ENCODE measurements at regions not wholly inside any gene's neighbourhood (a gene's known extent, or its start where the extent isn't known, plus 50 kb on each side); places are given as distances from the start of the nearest gene placed in this dataset.

DNA sequence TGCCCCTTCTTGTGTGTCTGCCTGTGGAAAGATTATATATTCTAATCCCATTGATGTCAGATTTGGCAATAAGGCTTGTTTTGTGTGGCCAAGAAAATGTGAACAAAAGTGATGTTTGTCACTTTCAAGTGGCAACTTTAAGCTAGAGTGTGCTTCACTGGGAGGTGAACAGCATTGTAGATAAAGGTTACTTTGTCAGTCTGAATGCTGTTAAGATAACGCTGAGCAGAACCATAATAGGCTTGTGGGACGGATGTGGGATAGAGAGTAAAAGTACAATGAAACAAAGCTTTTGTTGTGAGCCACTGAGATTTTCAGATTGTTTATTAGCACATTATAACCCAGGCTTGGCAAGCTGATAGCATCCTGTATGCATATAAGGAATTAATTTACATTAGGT lies 303.8 kb upstream of the MAN1A1 start:
- DNase-seq: no peak

DNA sequence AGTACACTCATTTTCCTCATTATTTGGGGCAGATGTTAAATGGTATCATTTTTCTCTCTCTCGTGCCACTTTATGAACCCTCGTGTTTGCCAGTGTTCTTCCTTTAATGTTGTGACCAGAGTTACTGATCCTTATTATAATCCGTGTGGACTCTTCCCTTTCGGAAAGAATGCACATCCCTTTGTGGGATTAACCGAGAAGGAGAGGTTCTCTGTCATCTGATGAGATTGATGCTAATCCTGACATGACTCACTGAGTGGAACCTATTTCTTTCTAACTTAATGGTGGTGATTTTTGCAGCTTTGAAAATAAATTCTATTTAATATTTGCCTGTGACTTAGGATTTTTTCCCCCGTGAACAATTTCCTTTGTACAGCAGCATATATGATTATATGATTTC lies 300.0 kb upstream of the MAN1A1 start:
- no peak for DNase-seq

DNA sequence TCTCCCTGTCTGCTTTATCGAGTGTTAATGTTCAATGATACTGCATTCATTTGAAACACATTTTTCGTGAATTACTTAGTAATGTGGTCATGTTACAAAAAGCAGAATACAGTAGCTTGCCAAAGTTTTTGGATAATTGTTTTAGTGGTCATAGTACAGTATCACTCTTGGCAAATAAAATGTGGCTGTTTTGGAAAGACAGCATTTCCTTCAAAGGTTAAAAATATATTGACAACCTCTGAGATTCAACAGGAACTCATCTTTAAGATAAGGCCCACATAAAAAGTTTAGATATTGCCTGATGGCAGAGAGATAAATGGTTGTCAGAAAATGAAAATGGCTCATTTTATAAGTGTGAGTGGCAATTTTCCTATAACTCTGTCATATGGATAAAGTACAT lies 297.7 kb upstream of the MAN1A1 start:
- DNase-seq: no peak

DNA sequence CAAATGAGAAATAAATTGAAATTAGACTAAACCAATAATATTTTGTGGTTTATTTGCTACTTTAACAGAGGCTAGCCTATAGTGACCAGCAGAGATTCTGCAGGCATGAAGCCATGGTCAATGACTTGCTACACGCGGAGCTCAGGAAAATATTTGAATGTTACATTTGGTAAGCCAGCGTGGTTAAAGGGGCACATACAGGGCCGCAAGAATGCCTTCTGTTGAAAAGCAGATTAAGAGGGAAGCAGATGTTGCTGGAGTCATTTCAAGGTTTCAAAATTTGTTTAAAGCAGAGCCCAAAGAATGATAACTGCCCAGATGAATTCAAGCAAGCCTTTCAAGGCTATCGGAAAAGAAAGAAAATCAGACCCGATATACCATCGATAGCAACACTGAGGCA lies 294.3 kb upstream of the MAN1A1 start:
- no peak for DNase-seq

DNA sequence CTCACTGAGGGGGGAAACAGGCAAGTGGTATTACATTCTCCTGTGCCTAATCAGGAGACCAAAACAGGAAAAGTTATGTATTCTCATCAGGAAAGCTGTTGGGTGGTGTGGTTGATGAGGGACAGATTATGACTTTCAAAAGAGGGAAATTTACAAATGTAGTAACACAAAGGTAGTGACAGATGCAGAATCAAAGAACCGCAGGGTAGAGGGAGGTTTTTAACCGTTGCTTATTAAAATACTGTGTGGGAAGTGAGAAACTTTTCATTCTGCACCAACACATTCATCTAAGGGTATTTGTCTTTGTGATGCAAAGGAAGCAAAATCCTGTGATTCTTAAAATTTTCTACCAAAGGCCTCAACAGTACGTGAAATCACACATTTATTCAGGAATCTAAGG lies 288.2 kb upstream of the MAN1A1 start:
- no peak for DNase-seq

DNA sequence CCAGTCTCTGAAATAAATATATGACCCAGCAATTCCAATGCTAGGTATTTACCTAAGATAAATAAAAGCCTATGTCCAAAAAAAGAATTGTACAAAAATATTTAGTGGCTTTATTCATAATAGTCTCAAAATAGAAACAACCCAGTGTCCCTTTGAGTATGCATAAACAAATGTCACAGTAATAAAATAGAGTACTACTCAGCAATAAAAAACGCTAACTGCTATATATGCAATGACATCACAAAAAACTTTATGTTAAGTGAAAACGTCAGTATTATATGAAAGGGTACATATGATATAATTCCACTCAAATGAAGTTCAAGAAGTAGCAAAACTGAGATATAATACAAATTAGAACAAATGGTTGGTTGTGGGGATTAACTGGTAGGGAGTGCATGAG lies 286.5 kb upstream of the MAN1A1 start:
- DNase-seq: no peak

DNA sequence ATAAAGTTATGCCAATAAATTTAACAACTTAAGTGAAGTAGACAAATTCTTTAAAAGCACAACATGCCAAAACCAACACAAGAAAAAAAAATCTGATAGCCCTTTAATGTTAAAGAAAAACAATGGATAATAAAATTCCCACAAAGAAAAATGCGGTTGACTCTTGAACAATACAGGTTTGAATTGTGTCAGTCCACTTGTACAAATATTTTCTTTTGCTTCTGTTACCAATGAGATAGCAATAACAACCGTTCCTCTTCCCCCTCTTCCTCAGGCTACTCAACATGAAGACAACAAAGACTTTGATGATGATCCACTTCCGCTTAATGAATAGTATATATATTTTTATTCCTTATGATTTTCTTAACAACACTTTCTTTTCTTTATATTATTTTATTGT lies 283.9 kb upstream of the MAN1A1 start:
- DNase-seq: no peak

DNA sequence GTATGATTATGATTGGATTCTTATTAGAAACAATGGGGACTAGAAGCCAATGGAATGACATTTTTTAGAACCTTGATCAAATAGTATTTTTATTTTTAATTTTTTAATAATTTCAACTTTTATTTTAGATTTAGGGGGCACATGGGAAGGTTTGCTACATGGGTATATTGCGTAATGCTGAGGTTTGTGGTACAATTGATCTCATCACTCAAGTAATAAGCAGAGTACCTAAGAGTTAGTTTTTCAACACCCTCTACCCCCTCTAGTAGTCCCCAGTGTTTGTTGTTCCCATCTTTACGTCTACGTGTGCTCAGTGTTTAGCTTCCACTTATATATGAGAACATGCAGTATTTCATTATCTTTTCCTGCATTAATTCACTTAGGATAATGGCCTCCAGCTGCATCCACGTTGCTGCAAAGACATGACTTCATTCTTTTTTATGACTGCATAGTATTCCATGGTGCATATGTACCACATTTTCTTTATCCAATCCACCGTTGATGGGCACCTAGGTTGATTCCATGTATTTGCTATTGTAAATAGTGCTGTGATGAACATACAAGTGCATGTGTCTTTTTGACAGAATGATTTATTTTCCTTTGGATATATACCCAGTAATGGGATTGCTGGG lies 281.1 kb upstream of the MAN1A1 start:
- no peak for DNase-seq

DNA sequence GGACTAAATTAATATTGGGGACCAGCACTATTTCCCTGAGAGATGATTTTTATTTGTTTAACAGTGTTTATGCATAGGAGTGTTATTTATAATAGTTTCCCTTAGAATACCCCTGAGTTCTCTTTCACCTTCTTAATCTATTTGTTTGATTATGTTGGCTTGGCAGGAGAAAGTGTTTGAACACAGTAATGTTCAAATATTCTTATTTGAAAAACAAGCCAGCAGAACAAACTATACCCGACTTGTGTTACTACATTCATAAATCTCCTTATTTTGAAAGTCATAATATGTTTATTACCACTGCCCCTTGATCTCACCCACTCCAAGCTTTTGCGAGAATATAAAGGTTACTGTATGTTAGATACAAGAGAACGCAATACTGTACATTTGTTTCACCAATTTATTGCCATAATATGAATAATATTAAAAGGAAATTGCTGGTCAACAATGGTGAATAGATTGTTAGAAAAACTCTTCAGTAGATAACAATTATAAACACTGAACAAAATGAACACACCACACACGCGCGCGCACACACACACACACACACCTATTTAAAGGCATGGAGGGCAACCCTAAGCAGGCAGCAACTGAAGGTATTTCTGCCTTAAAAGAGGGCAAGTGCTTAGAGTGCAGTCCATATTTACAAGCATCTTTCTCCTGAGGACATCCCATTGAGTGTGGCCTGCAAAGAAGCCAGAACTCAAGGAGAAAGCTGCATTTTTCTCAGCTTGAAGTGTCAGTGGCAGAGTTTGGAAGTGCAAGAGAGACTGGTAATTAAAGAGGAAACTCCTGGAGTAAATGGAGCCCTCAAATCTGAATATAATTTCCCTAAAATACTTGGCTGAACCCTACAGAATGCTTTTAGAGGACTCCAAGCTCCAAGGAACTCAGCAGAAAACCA lies 279.4 kb upstream of the MAN1A1 start:
- no peak for DNase-seq

DNA sequence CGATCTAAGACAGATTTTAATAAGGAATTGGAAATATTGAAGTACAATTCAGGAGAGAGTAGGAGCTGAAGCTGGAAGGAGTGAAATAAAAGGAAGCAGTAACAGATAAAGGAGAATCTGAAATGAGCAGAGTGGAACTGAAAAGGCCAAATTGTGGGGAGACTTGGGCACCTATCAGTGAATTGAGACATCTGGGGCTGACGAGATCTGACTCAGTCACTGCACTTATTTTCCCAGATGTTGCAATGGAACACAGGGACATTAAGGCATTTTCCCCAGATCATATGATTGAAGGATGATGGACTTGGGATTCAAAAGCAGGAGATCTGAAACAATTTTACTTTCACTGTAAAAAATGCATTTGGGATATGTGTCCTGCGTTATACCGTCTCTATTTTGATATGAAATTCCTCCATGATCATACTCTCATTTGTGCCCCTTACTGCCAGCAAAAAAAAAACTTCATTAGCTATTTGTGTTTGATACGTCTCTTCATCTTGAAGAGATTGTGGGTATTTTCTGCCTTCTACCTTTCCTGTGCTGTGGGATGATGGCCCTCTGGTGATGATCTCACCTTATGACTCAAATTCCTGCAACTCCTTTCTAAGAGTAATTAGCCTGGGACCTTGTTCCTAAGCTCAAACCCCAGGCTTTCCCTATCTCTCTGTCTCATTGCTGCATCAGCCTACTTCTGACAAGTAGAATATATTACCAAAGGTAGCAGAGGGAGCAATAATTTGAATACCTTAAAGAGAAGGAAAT lies 278.5 kb upstream of the MAN1A1 start:
- no peak for DNase-seq

DNA sequence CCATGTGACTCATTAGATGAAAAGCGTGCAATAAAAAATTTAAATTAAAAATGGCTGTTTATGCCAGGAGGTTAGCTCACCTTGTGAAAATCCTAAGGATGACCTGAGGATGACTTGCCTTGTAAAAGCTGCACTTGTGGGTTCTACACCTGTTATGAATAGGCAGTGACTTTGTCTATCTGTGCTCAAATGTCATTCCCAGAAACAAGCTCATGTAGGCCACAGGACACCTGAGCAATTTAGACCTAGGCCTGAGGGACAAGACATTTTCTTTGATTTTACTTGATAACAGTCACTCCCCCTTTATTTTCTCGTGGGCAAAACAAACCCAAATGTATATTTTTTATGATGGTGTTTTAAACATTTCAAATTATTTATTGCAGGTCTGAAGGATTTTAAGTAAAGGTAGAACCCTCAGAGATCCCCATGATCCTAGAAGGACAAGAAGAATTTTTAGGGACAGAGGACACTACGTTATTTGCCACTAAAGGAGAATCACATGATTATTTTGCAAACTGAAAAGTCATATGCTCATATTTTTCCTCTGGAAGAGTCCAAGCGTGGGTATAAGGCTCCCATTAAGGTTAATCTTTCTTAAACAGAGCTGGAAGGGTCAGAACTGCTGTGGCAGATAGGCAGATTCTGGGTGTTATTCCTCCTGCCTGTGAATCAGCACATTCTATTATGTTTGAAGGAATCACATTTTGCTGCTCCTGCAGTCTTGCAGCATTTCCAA lies 277.5 kb upstream of the MAN1A1 start:
- no peak for DNase-seq

DNA sequence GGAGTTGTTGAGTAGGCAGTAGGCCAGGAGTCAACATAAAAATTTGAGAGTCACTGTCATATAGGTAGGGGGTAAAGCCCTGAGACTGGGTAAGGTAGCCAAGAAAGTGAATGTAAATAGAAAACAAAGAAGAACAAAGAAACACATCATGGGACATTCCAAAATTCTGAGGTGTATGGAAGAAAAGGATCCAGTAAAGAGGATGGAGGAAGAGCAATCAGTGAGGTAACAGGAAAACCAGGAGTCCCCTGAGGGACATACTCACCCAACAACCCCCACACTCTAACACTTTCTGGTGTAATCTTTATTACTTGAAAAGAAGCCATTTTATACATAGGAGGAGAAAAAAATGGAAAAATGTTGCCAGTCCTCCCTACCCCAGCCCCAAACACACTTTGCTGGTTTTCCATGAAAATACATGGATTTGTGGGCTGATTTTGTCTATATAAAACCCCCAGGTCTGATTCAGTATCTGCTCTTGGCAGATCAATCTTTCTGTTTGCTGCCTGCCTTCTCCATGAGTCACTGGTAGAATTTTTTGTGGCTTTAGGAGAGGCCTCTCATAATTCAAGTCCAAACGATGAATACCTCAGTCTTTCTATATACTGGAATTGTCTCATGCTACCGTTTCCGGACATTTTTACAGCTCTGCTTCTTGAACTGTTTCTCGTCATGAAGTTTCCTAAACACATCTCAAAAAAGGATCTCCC lies 271.4 kb upstream of the MAN1A1 start:
- DNase-seq: no peak

DNA sequence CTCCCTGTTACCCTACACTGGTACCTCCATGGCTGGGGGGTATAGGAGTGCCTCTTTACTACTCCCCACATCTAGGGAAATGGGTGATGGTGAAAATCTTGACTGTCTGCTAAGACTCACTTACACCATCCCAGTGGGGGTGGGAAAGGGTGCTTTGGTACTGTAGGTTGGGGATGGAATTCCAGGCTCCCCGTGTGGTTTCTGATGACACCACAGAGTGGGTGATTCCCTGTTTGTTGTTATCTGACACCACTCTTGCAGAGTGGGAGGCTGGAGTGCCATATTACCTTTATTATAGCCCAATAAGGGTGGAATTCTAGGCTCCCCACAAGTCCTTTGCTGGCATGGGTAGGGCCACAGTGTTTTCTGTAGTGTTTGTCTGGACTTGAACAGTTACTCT lies 264.6 kb upstream of the MAN1A1 start:
- DNase-seq: no peak

DNA sequence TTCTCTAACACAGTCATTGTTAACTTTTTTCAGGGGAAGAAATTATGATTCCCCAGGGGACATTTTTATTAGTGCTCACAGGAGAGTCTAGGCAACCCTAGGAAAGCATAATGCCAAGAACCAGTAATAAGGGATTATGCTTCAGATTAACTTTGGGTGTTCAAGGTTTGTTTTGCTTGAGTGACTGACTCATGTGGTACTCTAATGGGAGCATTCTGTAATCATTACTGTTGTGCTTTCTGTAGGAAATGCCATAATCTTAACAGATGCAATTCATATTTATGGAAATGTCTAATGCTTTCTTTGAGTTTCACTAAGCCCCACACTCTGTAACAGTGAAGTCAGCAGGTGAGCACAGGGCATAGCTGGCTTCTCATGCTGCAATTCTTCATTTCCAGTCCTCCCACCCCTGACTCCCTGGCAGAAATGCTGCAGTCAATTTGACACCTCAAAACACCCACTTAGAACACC lies 263.4 kb upstream of the MAN1A1 start:
- DNase-seq: no peak

DNA sequence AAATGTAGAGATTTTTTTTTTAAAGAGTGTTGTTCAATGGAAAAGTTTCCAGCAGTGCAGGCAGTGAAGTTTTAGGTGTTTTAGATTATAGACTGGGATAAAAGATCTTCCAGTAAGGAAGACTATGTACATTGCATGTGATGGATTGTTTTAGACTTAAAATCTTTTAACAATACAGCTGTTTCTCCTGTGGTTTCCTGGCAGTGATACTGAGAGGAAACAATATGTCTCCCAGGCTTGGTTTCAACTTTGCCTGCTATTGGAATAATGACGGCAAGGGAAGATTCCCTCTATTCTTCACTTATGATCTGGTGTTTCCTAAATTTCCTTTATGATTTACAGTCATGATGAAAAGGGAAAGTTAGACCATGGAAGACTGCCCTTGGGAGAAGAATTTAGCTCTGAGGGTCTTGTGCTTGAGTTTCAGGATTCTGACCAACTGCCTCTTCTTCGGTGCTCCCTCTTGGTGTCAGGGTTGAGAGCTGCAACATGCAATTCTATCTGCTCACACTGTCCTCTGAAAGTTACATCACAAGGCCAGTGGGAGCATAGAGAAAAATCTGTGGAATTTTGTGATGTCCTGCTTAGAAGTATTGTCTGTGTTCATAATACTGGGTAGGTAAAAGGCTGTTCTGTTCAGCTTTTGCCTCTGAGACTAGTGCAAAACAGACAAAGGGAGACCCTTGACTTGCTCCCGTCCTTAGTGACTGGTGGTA lies 262.8 kb upstream of the MAN1A1 start:
- no peak for DNase-seq

DNA sequence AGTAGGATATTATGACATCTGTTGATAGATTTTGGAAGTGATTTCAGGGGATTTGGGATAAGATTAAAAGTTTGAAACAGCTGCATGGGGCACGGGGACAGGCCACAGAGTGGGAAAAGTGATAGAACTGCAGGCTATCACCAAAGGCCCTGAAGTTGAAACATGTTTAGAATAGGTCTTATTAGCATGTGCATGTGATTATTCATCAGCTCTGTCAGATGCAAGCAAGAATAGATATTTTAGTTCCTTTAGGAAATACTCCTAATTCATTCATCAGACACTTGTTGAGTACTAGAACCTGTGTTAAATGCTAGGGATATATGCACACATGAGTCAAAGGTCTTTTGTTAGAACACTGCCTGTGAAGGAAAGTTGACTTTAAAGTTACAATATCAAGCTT lies 261.2 kb upstream of the MAN1A1 start:
- DNase-seq: no peak

DNA sequence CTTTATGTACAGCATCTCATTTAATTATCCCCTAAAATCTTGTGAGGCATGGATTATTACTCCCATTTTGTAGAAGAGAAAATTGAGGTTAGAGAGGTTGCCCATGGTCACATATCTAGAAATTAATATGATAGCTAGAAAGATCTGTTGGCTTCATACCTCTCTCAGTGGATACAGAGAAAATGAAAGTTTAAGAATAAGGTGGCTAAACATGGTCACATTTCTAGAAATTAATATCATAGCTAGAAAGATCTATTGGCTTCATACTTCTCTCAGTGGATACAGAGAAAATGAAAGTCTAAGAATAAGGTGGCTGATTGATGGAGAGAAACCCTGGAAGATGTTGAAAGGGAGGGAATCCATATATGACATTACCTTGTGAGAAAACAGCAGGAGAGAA lies 260.7 kb upstream of the MAN1A1 start:
- DNase-seq: no peak

DNA sequence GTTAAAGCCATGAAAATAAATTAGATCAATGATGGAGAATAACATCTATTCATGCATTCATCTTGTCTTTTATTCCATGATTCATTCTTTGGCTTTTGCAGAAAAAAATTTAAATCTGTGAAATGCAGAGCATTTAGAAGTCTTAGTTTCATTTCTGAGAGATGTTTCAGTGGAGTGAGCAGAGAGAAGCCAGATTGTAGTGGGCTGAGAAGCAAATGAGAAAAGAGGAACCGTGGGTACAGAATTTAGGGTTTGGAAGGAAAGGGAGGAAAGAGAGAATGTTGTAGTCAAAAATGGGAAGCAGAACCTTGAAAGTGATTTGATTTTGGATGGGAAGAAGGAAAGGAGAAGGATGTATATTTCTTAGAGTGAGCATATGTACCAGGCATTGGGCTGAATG lies 260.3 kb upstream of the MAN1A1 start:
- no peak for DNase-seq

DNA sequence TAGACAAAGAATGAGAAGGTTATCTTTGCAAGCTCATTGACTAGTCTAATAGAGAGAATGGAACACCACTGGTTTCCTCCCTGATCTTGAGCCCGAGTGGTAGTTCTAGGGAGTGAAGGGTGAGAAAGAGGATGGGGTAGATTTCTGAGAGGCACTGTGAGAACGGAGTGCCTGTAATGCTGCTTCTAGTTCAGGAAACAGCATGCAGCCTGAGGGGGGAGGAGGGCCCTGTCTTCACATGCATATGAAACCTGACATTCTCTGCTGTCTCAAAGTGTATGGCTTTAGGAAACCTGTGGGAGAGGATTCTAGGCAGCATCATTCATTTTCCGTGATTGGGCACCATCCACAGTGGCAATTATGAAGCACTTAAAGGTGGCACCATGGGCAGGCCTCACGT lies 259.4 kb upstream of the MAN1A1 start:
- DNase-seq: no peak

DNA sequence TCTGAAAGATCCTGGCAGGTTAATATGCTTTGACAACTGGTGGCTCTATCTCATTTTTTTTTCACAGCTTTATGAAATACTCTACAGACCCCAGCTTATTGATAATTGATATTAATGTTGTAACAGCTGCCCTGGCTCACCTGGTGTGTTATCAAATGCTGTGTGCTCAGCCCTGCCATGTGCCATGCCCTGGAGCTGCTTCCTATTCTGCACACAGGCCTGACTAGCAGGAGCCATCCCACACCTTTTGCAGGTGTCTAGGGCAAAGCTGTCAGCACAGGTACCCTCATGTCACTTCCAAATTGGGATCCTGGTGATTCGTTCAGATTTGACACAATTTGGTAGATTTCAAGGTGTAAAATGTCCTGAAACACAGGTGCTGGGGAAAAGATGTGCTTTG lies 254.6 kb upstream of the MAN1A1 start:
- DNase-seq: no peak

DNA sequence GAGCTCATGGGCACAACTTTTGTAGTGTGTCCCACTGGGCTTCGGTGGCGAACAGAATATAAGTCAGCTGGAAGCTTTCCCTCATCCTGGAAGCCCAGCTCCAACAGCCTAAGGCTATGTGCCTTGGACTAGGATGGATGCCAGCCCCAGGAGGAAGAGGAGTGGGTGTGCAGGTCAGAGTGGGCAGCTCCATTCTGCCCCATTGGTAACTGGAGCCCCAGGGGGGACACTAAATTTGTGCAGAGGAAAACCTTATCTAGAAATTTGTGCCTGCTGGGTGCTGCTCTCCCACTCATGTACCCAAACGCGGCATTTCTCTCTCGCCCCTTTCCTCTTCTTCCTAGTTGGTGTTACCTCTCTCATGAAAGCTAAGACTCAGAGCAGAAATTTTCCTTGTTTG lies 253.9 kb upstream of the MAN1A1 start:
- DNase-seq: no peak
